HG03575 (cell line): ENCODE measurements at regions not wholly inside any gene's neighbourhood (a gene's known extent, or its start where the extent isn't known, plus 50 kb on each side); places are given as distances from the start of the nearest gene placed in this dataset.
"Not testable (repeated sequence)": the region's sequence is repeated elsewhere in the genome, so short reads cannot be mapped to it uniquely, and the experiment has no call there.

Experiments
- ATAC-seq: cut with Tn5 transposase; IDR thresholded peaks from one replicate; pipeline ENCODE4 v1.9.1; 2021; ENCODE audit not compliant: unreplicated experiment, insufficient number of reproducible peaks, low FRiP score; ENCODE audit errors: extremely low read depth

GRCh38 chr3:159453036-159453435, 535.6 kb upstream of the IL12A start:
- ATAC-seq = no peak

GRCh38 chr3:159453945-159454344, 534.7 kb upstream of the IL12A start:
- ATAC-seq = no peak

- no peak for ATAC-seq
Observed at GRCh38 chr3:159455741-159456181, 532.9 kb upstream of the IL12A start.

- ATAC-seq = no peak
Observed at GRCh38 chr3:159458010-159458409, 530.6 kb upstream of the IL12A start.

GRCh38 chr3:159458982-159459381, 529.7 kb upstream of the IL12A start:
- ATAC-seq = no peak

GRCh38 chr3:159472611-159473010, 516.0 kb upstream of the IL12A start:
- ATAC-seq = no peak

- no peak for ATAC-seq
Observed at GRCh38 chr3:159473206-159473605, 515.4 kb upstream of the IL12A start.

- no peak for ATAC-seq
Observed at GRCh38 chr3:159480046-159480445, 508.6 kb upstream of the IL12A start.

- no peak for ATAC-seq
Observed at GRCh38 chr3:159482241-159482993, 506.2 kb upstream of the IL12A start.

- no peak for ATAC-seq
Observed at GRCh38 chr3:159482994-159483367, 505.7 kb upstream of the IL12A start.

GRCh38 chr3:159486580-159486979, 502.1 kb upstream of the IL12A start:
- no peak for ATAC-seq

- ATAC-seq = no peak
Observed at GRCh38 chr3:159487304-159487703, 501.3 kb upstream of the IL12A start.

GRCh38 chr3:159488602-159489001, 500.0 kb upstream of the IL12A start:
- no peak for ATAC-seq

GRCh38 chr3:159497361-159497760, 491.3 kb upstream of the IL12A start:
- ATAC-seq = no peak

- ATAC-seq = no peak
Observed at GRCh38 chr3:159499031-159499793, 489.4 kb upstream of the IL12A start.

GRCh38 chr3:159501029-159501428, 487.6 kb upstream of the IL12A start:
- ATAC-seq = no peak

GRCh38 chr3:159502986-159503385, 485.6 kb upstream of the IL12A start:
- ATAC-seq = no peak

GRCh38 chr3:159510988-159511387, 477.6 kb upstream of the IL12A start:
- ATAC-seq = not testable (repeated sequence)

- ATAC-seq = no peak
Observed at GRCh38 chr3:159513444-159513843, 475.2 kb upstream of the IL12A start.

- no peak for ATAC-seq
Observed at GRCh38 chr3:159513867-159514380, 474.7 kb upstream of the IL12A start.
